Panc1 (cell line): ENCODE measurements at regions not wholly inside any gene's neighbourhood (a gene's known extent, or its start where the extent isn't known, plus 50 kb on each side); places are given as distances from the start of the nearest gene placed in this dataset.

Experiments
- POLR2AphosphoS5 ChIP-seq: IDR thresholded peaks from 2 replicates; pipeline ENCODE4 v1.6.1; 2012; ENCODE audit warnings: mild to moderate bottlenecking, low read depth, low read length, moderate library complexity
- REST ChIP-seq, 2 experiments: IDR thresholded peaks; 2 replicates each; pipeline ENCODE4 v1.6.1; 2011 to 2012; ENCODE audit warnings: low read depth in 2 of 2, control low read depth in 1 of 2, low read length in 1 of 2, mild to moderate bottlenecking in 1 of 2, moderate library complexity in 1 of 2; ENCODE audit not compliant: insufficient read depth in 1 of 2
- SIN3A ChIP-seq: IDR thresholded peaks from 2 replicates; pipeline ENCODE4 v1.6.1; 2012; ENCODE audit warnings: low read depth, mild to moderate bottlenecking, low read length, moderate library complexity, borderline replicate concordance; ENCODE audit not compliant: insufficient read depth
- TCF7L2 ChIP-seq: IDR thresholded peaks from 2 replicates; pipeline ENCODE4 v1.6.1; 2011; ENCODE audit warnings: mild to moderate bottlenecking, low read depth, low read length, inconsistent platforms
- TF ChIP-seq, protein P1 (sequence below): fragments of 450-650 bp; IDR thresholded peaks from 2 replicates; pipeline ENCODE4 v1.5.1; 2017; ENCODE audit warnings: mild to moderate bottlenecking

GRCh38 chr15:29424118-29424517 is 154.5 kb upstream of the NSMCE3 start:
- TF ChIP-seq, protein P1, sequence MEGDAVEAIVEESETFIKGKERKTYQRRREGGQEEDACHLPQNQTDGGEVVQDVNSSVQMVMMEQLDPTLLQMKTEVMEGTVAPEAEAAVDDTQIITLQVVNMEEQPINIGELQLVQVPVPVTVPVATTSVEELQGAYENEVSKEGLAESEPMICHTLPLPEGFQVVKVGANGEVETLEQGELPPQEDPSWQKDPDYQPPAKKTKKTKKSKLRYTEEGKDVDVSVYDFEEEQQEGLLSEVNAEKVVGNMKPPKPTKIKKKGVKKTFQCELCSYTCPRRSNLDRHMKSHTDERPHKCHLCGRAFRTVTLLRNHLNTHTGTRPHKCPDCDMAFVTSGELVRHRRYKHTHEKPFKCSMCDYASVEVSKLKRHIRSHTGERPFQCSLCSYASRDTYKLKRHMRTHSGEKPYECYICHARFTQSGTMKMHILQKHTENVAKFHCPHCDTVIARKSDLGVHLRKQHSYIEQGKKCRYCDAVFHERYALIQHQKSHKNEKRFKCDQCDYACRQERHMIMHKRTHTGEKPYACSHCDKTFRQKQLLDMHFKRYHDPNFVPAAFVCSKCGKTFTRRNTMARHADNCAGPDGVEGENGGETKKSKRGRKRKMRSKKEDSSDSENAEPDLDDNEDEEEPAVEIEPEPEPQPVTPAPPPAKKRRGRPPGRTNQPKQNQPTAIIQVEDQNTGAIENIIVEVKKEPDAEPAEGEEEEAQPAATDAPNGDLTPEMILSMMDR: no peak
- TF ChIP-seq POLR2AphosphoS5: no peak
- TF ChIP-seq REST (IDR thresholded peaks at IDR 0.05; ENCODE audit: insufficient read depth in 1 of 2, low read depth in 2 of 2, low read length in 1 of 2): no peak
- TF ChIP-seq TCF7L2: no peak
- no peak for TF ChIP-seq SIN3A
